GM12865 (cell line): ENCODE measurements at regions not wholly inside any gene's neighbourhood (a gene's known extent, or its start where the extent isn't known, plus 50 kb on each side); places are given as distances from the start of the nearest gene placed in this dataset.

Experiments used
- DNase-seq: peaks from one replicate; pipeline ENCODE4 v3.0.0; 2010; ENCODE audit warnings: low read depth
- H3K4me3 ChIP-seq: 2 replicates; pipeline ENCODE4 v1.5.1; 2011; ENCODE audit warnings: mild to moderate bottlenecking, low read depth, low read length, control low read depth
- CTCF ChIP-seq: IDR thresholded peaks from 2 replicates; pipeline ENCODE4 v1.5.1; 2011; ENCODE audit warnings: low read length, control low read depth, low read depth, inconsistent platforms; ENCODE audit not compliant: insufficient read depth; ENCODE audit errors: missing control alignments

GRCh38 chr17:15894258-15894657, 50.7 kb upstream of the ADORA2B start:
- no peak overlapping the region for H3K4me3 ChIP-seq
- DNase-seq = no peak
- TF ChIP-seq CTCF = no peak

GRCh38 chr17:15894913-15895658, 49.8 kb upstream of the ADORA2B start:
- no peak for TF ChIP-seq CTCF
- no peak for DNase-seq
- H3K4me3 ChIP-seq = no peak overlapping the region
